NCI-H2196 treated with DMSO at 0.1 percent for 48 hours (cell line): ENCODE measurements at regions not wholly inside any gene's neighbourhood (a gene's known extent, or its start where the extent isn't known, plus 50 kb on each side); places are given as distances from the start of the nearest gene placed in this dataset.
"Not testable (repeated sequence)": the region's sequence is repeated elsewhere in the genome, so short reads cannot be mapped to it uniquely, and the experiment has no call there.

ENCODE experiments used
- DNase-seq: peaks from one replicate; lab custom pipeline; 2025; ENCODE audit not compliant: unreplicated experiment; lab: John Stamatoyannopoulos, UW

GRCh38 chr7:137110535-137110934 lies 233.0 kb downstream of the PTN start:
- no peak for DNase-seq

DNA sequence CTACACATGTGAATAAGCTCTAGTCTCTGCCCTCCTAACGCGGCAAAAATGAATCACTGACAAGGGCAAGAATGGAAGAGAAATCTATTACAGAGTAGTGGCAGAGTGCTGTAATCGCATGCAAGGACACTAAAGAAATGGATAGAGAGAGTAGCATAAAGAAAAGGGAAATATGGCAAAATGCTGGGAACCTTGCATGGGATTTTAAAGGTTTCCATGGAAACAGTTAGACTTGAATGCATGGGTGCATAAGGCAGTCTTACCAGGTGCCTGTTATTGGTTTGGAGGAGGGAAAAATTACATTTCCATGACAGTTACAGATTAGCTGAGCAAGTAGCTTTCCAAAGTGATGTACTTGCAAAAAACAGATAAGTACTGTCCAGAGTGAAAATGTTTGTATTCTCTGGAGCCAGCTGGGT lies 233.4 kb downstream of the PTN start:
- DNase-seq: no peak

DNA sequence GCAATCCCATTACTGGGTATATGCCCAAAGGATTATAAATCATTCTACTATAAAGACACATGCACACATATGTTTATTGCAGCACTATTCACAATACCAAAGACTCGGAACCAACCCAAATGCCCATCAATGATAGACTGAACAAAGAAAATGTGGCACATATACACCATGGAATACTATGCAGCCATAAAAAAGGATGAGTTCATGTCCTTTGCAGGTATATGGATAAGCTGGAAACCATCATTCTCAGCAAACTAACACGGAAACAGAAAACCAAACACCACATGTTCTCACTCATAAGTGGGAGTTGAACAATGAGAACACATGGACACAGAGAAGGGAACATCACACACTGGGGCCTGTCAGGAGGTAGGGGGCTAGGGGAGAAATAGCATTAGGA lies 235.7 kb downstream of the PTN start:
- DNase-seq: not testable (repeated sequence)

- not testable (repeated sequence) for DNase-seq
Measured at GRCh38 chr7:137103526-137103925, 235.1 kb downstream of the CHRM2 start.

DNA sequence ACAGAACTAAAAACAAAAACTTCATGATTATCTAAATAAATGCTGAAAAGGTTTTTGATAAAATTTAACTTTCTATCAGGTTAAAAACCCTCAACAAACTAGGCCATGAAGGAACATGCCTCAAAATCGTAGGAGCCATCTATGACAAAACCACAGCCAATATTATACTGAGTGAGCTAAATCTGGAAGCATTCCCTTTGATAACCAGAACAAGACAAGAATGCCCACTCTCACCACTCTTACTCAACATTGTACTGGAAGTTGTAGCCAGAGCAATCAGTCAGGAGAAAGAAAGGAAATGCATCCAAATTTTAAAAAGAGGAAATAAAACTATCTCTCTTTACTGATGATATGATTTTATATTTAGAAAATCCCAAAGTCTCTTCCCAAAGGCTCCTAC lies 228.7 kb downstream of the CHRM2 start:
- DNase-seq: no peak

DNA sequence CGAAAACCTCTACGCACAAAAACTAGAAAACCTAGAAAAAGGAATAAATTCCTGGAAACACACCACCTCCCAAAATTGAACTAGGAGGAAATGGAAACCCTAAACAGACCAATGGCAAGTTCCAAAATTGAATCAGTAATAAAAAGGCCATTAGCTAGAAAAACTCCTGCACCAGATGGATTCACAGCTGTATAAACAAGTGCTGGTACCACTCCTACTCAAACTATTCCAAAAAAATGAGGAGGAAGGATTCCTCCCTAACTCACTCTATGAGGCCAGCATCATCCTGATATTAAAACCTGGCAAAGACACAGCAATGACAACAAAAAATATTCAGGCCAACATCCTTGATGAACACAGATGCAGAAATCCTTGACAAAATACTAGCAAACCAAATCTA lies 228.2 kb downstream of the CHRM2 start:
- no peak for DNase-seq

DNA sequence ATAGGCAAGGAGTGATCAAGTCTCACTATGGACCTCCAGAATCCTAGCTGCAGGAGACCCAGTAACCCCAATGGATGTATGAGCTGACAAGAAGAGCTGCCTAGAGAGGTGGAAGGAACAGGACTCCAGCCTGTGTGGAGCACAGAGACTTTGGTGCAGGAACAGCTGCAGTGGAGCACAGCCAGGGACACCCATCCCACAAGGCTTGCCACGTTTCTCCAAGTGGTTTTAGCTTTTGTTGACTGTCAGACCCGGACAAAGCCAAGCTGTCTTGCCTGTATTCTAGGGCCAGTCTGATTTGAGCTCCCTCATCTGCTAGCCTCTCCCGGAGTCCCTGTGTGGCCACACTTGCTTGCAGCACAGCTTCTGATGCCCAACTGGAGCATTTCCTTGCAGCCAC lies 224.7 kb downstream of the CHRM2 start:
- DNase-seq: no peak

- DNase-seq: no peak
Measured at GRCh38 chr7:137091396-137091795, 222.9 kb downstream of the CHRM2 start.

- DNase-seq: no peak
Measured at GRCh38 chr7:137086896-137087295, 218.4 kb downstream of the CHRM2 start.

- no peak for DNase-seq
Measured at GRCh38 chr7:137084607-137085380, 216.3 kb downstream of the CHRM2 start.

GRCh38 chr7:137082391-137082790 lies 213.9 kb downstream of the CHRM2 start:
- DNase-seq: no peak

DNA sequence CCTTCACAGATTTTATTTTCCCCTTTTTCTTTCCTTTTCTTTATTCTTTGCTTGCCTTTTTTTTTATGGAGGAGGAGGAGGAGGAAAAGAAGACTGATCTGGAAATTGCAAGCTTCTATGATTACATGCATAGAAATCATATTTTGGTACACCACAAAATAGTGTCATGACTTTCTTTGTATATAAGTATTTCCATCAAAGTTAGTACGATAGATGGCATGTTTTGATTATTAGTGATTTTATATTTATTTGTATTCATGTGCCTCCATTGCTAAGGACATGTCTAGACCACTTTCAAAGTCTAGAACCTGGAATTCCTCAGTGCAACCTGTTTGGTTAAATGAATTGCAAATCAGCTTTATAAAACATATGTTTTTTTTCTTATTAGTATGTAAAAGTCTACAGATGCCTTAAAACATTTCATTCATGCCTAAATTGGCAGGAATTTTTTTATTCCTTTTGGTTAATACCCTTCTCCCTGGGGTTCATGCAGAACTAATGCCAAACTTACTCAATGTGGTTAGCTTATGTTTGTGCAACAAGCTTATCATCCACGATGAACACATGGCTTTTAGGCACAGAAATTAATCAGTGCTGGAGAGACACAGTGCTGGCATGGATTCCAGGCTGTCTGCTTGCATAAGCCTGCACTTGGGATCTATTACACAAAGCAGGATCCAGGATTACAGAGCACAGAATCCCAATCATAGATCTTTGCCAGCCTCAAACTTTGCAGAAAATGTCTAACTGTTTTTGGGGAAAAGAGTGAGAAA lies 213.1 kb downstream of the CHRM2 start:
- DNase-seq: no peak

DNA sequence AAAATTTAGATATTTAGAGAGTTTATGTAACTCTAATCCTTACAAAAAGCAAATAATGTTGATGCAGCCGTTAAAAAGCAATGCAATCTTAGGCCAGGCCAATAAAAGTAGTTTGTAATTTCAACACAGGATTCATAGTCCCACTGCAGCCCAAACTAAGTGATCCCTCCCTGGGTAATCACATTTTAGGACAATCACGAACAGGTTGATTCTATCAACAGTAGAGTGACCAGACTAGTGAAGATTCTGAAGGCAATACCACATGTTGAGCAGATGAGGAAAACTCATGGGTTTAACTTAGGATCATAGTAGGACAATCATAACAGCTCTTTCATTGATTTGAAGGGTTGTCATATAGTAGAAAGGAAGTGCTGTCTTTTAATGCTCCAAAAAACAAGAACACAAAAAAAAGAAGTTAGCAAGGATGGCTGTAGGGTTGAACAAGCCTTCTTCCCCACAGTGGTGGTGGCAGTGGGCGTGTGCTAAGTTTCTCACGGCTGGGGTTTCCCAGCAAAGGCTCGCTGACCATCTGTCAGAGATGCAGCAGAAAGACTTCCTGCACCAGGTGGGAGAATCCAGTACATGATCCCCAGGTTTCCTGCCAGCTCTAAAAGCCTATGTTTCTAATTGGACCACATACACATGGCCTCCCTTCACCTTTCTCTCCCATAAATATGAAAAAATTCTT lies 212.2 kb downstream of the CHRM2 start:
- DNase-seq: no peak

DNA sequence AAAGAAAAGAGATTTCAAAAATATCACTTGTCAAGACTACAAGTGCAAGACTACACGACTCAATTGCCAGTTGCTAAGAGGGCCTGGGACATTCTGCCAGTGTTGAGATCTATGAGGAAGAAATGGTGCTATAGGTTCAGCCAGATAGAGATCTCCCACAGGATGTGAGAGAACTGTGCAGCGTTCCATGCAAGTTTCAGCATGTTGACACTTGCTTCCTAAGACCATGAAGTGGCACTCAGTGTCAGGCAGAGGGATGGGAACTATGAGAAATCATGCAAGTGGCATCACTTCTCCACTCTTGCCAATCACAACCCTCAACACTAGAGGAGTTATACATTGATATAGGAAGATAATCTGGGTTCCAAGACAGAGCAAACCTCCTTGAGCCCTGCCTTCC lies 210.3 kb downstream of the CHRM2 start:
- no peak for DNase-seq

DNA sequence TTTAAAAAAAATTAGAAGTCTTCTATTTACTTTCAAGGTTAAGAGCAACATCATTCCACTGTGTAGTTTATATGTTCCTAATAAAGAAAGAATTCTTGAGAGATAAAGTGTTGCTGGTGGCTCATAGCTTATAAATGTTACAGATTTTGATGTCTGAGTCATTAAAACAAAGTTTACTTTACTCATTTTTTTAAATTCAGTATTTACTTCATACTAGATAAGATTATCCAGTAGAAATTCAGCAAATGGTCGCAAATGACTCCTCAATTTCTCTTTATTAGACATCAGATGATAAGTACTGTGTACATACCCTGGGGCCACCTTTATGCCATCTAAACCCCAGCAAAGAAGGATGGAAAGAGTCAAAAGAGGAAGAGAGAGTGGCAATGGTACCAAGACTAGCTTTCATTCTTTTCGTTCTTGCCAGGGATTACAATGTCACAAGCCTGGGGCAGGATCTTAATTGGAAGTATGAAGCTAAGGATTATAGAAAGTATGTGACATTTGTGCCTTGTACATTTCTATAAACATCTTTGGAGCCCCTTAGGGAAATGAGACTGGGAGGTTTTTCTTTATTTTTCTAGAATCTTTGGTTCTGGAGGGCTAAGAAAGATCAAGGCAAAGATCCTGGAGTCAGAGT lies 206.1 kb downstream of the CHRM2 start:
- DNase-seq: no peak

DNA sequence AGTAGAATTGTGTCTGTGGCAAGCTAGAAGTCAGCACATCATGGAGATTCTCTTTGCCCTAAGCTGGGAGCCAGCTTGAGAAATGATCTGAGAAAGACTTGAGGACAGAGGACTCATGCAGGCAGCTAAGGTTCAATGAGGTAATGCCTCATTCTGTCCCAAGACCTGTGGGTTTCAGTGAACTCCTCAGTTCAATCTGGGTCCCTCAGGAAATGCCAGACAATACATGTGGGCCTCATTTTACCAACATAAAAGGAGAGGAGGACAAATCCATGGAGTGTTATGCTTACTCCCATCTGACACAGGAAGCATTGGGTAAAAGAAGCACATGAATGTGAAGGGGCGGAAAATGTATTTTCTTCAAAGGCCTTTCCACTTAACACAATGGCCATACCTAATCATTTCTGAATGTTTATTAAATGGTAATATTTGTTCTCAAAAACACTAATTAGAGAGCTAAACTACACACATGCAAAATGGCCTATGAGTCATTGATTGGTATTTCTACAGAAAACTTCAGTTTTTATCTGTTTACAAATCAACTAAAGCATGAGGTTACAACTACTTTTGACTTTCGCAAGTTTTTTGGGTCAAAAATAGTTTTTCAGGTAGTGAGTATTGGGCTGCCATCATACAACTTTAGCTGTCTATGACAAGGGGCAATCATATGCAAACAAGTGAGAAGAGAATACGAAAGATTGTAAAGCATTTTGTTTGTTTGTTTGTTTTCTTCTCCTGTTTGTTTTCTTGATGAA lies 205.3 kb downstream of the CHRM2 start:
- DNase-seq: no peak
